Smooth muscle cell of the brain vasculature (primary cell): ENCODE measurements at regions not wholly inside any gene's neighbourhood (a gene's known extent, or its start where the extent isn't known, plus 50 kb on each side); places are given as distances from the start of the nearest gene placed in this dataset.
"Not testable (repeated sequence)": the region's sequence is repeated elsewhere in the genome, so short reads cannot be mapped to it uniquely, and the experiment has no call there.

Source experiments
- DNase-seq: peaks from one replicate; pipeline ENCODE4 v3.0.0-alpha.2; 2012; ENCODE audit warnings: low read depth, low spot score

GRCh38 chr6:14873101-14873500 lies 372.8 kb upstream of the JARID2 start:
- DNase-seq = no peak

- DNase-seq = no peak
These were observed 372.0 kb upstream of the JARID2 start for GRCh38 chr6:14873781-14874441.

DNA sequence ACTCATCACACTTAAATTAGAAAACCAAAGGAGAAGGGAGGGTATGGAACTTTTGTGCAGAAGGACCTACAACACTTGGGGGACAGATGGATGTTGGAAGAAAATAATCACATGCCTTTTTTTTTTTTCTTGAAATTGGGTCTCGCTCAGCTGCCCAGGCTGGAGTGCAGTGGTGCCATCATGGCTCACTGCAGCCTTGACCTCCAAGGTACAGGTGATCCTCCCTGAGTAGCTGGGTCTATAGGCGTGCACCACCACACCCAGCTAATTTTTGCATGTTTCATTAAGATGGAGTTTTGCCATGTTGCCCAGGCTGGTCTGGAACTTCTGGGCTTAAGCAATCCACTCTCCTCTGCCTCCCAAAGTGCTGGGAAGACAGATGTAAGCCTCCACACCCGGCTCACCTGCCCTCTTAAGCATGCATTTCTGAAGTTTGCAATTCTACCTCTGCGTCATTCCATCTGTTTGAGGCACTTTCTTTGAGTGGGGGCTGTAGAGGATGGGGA lies 370.8 kb upstream of the JARID2 start:
- no peak for DNase-seq

GRCh38 chr6:14875481-14876063 lies 370.3 kb upstream of the JARID2 start:
- DNase-seq = no peak

DNA sequence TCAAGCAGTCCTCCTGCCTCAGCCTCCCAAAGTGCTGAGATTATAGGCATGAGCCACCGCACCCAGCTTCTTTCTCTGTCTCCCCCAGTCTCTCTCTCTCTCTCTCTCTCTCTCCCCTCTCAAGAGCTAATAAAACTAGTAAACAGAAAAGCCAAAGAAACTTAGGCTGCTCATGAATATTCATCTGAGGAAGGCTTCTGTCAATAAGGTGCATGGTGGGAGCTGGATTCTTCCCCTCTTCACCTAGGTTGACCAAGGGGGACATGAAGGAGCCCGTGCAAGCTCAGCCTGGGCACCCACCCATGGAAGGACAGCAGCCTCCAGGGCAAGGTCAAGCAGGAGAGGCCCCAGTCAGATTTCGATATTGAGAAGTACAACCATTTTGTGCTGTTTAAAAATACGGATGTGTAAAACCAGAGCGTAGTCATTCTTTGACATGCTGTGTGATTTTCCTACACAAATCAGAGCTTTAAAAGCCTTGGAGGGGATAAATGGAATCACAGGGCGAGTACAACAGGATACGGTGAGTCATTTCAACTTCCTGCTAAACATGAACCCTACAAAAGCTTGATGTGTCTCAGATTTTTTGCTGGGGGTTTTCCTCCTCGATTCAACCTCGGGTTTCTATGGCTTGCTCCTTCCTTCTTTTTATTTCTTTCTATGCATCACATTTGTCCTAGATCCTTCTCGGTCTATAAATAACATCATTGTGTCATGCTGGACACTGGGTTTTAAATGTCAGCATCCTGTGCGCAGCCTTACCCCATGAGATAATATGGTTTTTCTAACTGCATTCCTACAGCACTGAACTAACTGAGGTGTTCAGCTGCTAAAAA lies 368.9 kb upstream of the JARID2 start:
- DNase-seq = no peak

- DNase-seq = no peak
These were observed 368.1 kb upstream of the JARID2 start for GRCh38 chr6:14877758-14878157.

- no peak for DNase-seq
These were observed 365.8 kb upstream of the JARID2 start for GRCh38 chr6:14880052-14880451.

DNA sequence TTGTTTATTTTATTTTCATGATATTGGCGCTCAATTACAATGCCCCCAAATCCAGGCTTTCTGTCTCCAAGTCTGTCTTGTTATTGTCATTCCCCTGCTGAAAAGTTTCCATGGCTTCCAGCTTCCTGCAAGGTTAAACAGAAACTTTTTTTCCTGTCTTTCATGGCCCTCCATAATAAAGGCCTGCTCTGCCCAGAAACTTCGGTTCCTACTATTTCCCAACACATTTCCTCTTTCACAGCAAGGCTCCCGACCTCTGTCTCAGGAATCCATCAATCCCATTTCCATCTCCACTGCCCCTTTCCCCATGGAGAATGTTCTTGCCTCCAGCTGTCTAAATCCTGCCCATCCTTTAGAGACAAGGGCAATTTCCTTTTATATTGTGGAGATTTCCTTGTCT lies 365.2 kb upstream of the JARID2 start:
- DNase-seq = no peak

- no peak for DNase-seq
These were observed 364.5 kb upstream of the JARID2 start for GRCh38 chr6:14881398-14881797.

- DNase-seq = no peak
These were observed 363.4 kb upstream of the JARID2 start for GRCh38 chr6:14882394-14883026.

DNA sequence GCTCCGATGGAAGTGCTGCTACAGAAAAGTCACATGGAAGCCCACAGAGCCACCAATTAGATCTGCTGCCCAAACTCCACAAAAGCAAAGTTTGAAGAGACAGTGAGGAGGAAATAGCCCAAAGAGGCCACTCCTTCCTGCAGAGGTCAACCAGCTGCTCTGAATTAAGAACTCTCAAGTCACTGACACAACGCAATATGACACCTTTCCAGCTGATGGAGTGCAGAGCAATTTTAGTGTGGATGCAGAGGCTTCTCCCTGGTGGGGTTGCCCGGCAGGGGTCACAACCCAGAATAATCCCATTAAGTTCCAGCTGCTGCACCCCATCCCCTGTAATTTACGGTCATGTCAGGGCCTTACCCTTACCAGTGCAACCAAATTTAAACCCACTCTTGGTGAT lies 361.9 kb upstream of the JARID2 start:
- no peak for DNase-seq

GRCh38 chr6:14885498-14885897 lies 360.4 kb upstream of the JARID2 start:
- DNase-seq = no peak

- DNase-seq = no peak
These were observed 358.7 kb upstream of the JARID2 start for GRCh38 chr6:14887181-14887580.

DNA sequence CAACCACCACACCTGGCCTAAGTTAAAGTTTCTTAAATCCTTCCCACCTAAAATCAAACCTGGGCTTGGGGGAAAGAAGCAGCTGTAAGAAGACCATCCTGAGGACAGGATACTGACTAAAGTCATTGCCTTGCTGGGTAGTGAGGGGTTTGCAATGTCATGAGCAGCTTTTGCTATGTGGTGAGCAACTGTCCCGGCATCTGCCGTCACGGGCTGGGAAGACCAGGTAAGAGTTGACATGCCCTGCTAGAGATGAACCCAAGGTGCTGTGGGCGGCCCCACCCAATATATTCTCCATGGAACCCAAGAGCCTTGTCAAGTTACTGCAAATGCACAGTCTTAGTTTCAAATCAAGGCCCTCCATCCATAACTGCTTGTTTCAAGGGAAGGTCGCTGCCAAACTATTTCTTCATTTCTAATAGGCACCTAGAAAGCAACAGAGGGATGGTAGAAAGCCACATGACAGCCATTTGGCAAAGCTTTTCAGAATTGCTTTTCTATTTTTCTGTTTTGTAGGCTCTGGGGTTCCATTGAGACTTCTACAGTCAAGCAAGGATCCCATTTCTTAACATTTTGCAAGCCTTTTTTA lies 357.8 kb upstream of the JARID2 start:
- no peak for DNase-seq

GRCh38 chr6:14888575-14889000 lies 357.3 kb upstream of the JARID2 start:
- DNase-seq = no peak

DNA sequence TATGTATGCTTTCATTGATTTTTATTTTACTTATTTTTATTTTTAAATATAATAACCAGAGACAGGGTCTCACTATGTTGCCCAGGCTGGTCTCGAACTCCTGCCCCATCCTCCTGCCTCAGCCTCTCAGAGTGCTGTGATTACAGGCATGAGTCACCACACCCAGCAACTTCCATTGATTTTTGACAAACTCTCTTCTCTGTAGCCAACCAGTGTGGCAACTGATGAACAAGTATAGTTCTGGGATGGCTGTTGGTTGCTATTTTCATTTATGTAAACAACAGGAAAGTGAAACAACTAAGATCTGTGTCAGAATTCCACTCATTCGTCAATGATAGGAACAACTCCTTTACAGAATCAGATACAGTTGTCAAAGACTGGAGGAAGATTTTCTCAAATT lies 356.7 kb upstream of the JARID2 start:
- no peak for DNase-seq

DNA sequence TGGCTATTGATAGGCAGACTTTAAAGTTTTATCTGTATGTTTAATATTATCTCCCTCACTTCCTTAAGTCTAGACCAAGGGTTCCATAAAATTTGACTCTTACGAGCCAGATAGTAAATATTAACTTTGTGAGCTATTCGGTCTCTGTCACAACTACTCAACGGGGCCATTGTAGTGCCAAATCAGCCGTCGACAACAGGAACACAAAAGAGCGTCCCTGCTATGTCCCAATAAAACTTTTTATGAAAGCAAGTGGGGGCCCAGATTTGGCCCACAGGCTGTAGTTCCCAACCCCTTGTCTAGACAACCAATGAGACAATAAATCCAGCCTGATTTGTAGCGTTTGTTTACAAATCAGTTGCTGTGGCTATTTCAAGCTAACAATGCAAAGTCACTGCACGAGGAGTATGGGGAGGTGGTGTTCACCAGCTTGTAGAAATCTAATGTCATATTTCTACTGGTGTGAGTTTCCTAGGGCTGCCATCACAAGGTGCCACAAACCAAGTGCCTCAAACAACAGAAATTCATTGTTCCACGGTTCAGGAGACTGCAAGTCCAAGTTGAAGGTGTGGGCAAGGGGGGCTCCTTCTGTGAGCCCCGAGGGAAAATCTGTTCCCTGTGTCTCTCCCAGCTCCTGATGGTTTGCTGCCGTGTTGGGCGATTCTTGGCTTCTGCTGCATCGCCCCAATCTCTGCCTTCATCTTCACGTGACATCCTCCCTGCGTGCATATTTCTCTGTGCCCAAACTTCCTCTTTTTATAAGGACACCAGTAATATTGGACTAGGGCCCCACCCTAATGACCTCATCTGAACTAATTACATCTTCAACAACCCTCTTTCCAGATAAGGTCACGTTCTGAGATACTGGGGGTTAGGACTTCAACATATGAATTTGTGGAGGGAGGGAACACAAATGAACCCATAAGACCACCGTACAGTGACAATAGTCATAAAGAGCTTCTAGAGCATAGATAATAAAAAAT lies 356.0 kb upstream of the JARID2 start:
- no peak for DNase-seq

DNA sequence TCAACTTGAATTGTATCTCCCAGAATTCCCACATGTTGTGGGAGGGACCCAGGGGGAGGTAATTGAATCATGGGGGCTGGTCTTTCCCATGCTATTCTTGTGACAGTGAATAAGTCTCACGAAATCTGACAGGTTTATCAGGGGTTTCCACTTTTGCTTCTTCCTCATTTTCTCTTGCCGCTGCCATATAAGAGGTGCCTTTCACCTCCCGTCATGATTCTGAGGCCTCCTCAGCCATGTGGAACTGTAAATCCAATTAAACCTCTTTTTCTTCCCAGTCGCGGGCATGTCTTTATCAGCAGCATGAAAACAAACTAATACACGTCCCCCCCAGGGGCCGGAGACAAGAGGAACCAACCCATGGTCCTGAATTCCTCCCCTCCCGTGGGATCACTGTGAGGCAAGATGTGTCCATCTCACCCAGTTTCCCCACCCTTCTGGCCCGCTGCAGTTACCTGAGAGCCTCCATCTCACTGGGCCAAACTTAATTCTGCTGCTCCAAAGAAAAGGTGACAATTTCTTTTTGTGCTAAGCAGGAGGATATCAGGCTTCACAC lies 354.0 kb upstream of the JARID2 start:
- DNase-seq = not testable (repeated sequence)

DNA sequence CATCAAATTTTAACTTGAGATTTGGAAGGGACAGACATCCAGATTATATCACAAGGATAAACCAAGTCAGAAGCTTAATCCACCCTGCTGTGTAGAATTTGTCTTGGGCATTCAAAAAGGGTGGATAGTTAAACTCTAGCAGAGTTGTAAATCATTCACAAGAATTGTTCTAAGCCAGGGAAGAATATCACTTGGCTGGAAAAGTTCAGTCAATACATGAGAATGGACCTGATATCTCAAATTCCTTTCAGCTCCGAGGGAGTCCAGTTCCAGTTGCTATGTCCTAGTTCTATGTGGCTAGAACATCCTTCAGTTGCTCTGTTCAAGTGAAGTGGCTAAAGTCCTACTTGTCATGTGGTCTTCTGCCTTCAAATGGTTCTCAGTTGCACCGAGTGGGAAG lies 351.8 kb upstream of the JARID2 start:
- no peak for DNase-seq

- no peak for DNase-seq
These were observed 349.4 kb upstream of the JARID2 start for GRCh38 chr6:14896475-14896874.
